B cell (primary cell): ENCODE measurements at regions not wholly inside any gene's neighbourhood (a gene's known extent, or its start where the extent isn't known, plus 50 kb on each side); places are given as distances from the start of the nearest gene placed in this dataset.

Experiments
- ATAC-seq: fragments of 200-7000 bp; cut with Tn5 transposase; one replicate; pipeline ENCODE4 v1.10.0; 2021; ENCODE audit warnings: low read depth, mild to moderate bottlenecking, moderate number of reproducible peaks, moderate library complexity
- CTCF ChIA-PET: fragments of 350-600 bp; sonication (Branson Sonifier 250); formaldehyde crosslinking; loops from one replicate; lab custom pipeline; 2021; ENCODE audit warnings: antibody characterized with exemption, inconsistent platforms; lab: Charles Lee
- POLR2A ChIA-PET: fragments of 350-600 bp; sonication (Branson Sonifier 250); formaldehyde crosslinking; loops from one replicate; lab custom pipeline; 2021; ENCODE audit warnings: antibody characterized with exemption; lab: Charles Lee
- DNase-seq: peaks from one replicate; pipeline ENCODE4 v3.0.0; 2013
- H2AFZ ChIP-seq: 2 replicates; pipeline ENCODE4 v1.6.1; 2012; ENCODE audit warnings: mild to moderate bottlenecking, low read depth, low read length; ENCODE audit not compliant: insufficient read depth, poor library complexity, severe bottlenecking
- H3K27ac ChIP-seq, 2 donors: 1 replicate in 1 of 2; 2 replicates in 1 of 2; pipeline ENCODE4 v1.5.1; 2012 to 2013; ENCODE audit warnings: low read length in 2 of 2, mild to moderate bottlenecking in 2 of 2, moderate library complexity in 1 of 2
- H3K27me3 ChIP-seq, 4 experiments: fragments of 200-600 bp in 1 of 4; sonication (generic) in 1 of 4; replicated peaks in 1 of 4; 1 replicate in 2 of 4; 2 replicates in 2 of 4; pipeline versions ENCODE4 v1.6.1 to v1.7.0; 2013 to 2016; ENCODE audit warnings: low read length in 3 of 4, mild to moderate bottlenecking in 2 of 4, mixed read lengths in 1 of 4, moderate library complexity in 1 of 4; ENCODE audit not compliant: insufficient read depth in 4 of 4, control insufficient read depth in 3 of 4; ENCODE audit errors: control extremely low read depth in 1 of 4
- H3K36me3 ChIP-seq, 2 experiments: replicated peaks in 1 of 2; 1 replicate in 1 of 2; 2 replicates in 1 of 2; pipeline versions ENCODE4 v1.6.1 to v1.7.1; 2013; ENCODE audit warnings: low read length in 1 of 2; ENCODE audit not compliant: insufficient read depth in 2 of 2, control insufficient read depth in 1 of 2; ENCODE audit errors: control extremely low read depth in 1 of 2, extremely low read depth in 1 of 2
- H3K4me1 ChIP-seq, 2 donors: fragments of 200-600 bp in 1 of 2; sonication (generic) in 1 of 2; 1 replicate in 1 of 2; 2 replicates in 1 of 2; pipeline versions ENCODE4 v1.5.1 to v1.6.1; 2013 to 2017; ENCODE audit warnings: low read length in 2 of 2; ENCODE audit not compliant: control insufficient read depth in 2 of 2, insufficient read depth in 2 of 2
- H3K4me2 ChIP-seq: replicated peaks from 2 replicates; pipeline ENCODE3; 2012; ENCODE audit warnings: mild to moderate bottlenecking, low read depth, low read length; ENCODE audit not compliant: poor library complexity, severe bottlenecking
- H3K4me3 ChIP-seq, 5 experiments: fragments of 200-600 bp in 1 of 5; sonication (generic) in 1 of 5; 1 replicate in 3 of 5; 2 replicates in 2 of 5; pipeline versions ENCODE4 v1.5.1 to v1.7.0; 2011 to 2016; ENCODE audit warnings: low read length in 4 of 5, mild to moderate bottlenecking in 4 of 5, low read depth in 2 of 5, control low read depth in 1 of 5, moderate library complexity in 1 of 5; ENCODE audit not compliant: insufficient read depth in 1 of 5; ENCODE audit errors: control extremely low read depth in 1 of 5, extremely low read depth in 1 of 5
- H3K79me2 ChIP-seq: fragments of 200-600 bp; sonication (generic); one replicate; pipeline ENCODE4 v1.6.0; 2016; ENCODE audit warnings: low read length; ENCODE audit not compliant: control insufficient read depth, insufficient read depth
- H3K9ac ChIP-seq: fragments of 200-600 bp; sonication (generic); 2 replicates; pipeline ENCODE4 v1.6.1; 2017; ENCODE audit warnings: mild to moderate bottlenecking, low read length, moderate library complexity
- H3K9me3 ChIP-seq, 3 donors: one replicate each; pipeline versions ENCODE4 v1.6.1 to v1.7.1; 2013; ENCODE audit warnings: low read length in 2 of 3; ENCODE audit not compliant: control insufficient read depth in 2 of 3, insufficient read depth in 1 of 3; ENCODE audit errors: control extremely low read depth in 1 of 3
- H4K20me1 ChIP-seq: 2 replicates; pipeline ENCODE4 v1.6.0; 2012; ENCODE audit warnings: mild to moderate bottlenecking, low read length; ENCODE audit not compliant: insufficient read depth, control insufficient read depth, poor library complexity, severe bottlenecking
- H3K27ac Mint-ChIP-seq: one replicate; pipeline ENCODE4 v1.8.0; 2021; ENCODE audit warnings: mixed read lengths
- H3K27me3 Mint-ChIP-seq: one replicate; pipeline ENCODE4 v1.8.0; 2021; ENCODE audit warnings: mixed read lengths
- H3K4me1 Mint-ChIP-seq: one replicate; pipeline ENCODE4 v1.8.0; 2021; ENCODE audit warnings: mixed read lengths
- H3K4me3 Mint-ChIP-seq: one replicate; pipeline ENCODE4 v1.8.0; 2021; ENCODE audit warnings: mixed read lengths
- H3K9me3 Mint-ChIP-seq: one replicate; pipeline ENCODE4 v1.8.0; 2022; ENCODE audit warnings: mixed read lengths; ENCODE audit not compliant: insufficient read depth
- CTCF ChIP-seq: fragments of 200-600 bp; IDR thresholded peaks from one replicate; pipeline ENCODE4 v1.8.0; 2022; ENCODE audit warnings: antibody characterized with exemption, mild to moderate bottlenecking
- EZH2 ChIP-seq: IDR thresholded peaks from 2 replicates; pipeline ENCODE4 v1.6.1; 2012; ENCODE audit warnings: borderline replicate concordance, low read depth, mild to moderate bottlenecking, moderate library complexity, low read length; ENCODE audit not compliant: insufficient read depth, poor library complexity, severe bottlenecking
- WGBS: methylation state at CpG from one replicate; pipeline ENCODE4 v1.1.5; 2013; ENCODE audit warnings: missing lambda C conversion rate; ENCODE audit not compliant: insufficient coverage; 5-methylcytosine and 5-hydroxymethylcytosine counted together
- intact Hi-C: fragments of 100-400 bp; cut with micrococcal nuclease; formaldehyde crosslinking; loops from one replicate; pipeline ENCODE4 v1.10.0; 2022

- no peaks in the 10 kb centered on the region for H3K27me3 ChIP-seq
- Mint-ChIP-seq H3K9me3 (no peaks in the 10 kb centered on the region), H3K27me3 (no peaks in the 10 kb centered on the region), H3K4me3 (no peak overlapping the region), H3K27ac (no peak overlapping the region), H3K4me1 (no peaks in the 10 kb centered on the region)
- intact Hi-C loops, result no loop called here
- no peak for ATAC-seq
- ChIA-PET CTCF (no interaction called here), POLR2A (no interaction called here)
- WGBS, result 100% methylated on average over 1 of the region's 2 CpGs
- H3K9ac ChIP-seq, result no peak overlapping the region
- TF ChIP-seq EZH2, result no peak
- TF ChIP-seq CTCF, result no peak
- H4K20me1 ChIP-seq, result no peaks in the 10 kb centered on the region
- H3K4me3 ChIP-seq, result no peak overlapping the region
- DNase-seq, result no peak
- no peak overlapping the region for H3K4me2 ChIP-seq
- H3K9me3 ChIP-seq, result no peaks in the 10 kb centered on the region
- no peaks in the 10 kb centered on the region for H3K36me3 ChIP-seq
- no peak overlapping the region for H3K27ac ChIP-seq
- H3K79me2 ChIP-seq, result no peaks in the 10 kb centered on the region
- H3K4me1 ChIP-seq, result no peaks in the 10 kb centered on the region
- no peak overlapping the region for H2AFZ ChIP-seq
Observed at GRCh38 chr9:118183576-118183975, 479.4 kb downstream of the TLR4 start.

GRCh38 chr9:118187408-118187807 is 483.2 kb downstream of the TLR4 start:
- Histone ChIP-seq H3K79me2 (no peaks in the 10 kb centered on the region), H3K27ac (no peak overlapping the region), H3K9me3 (peaks cover 0 to 4% (median 0%) of the 10 kb centered on the region in 3 donors), H3K4me3 (no peak overlapping the region), H3K36me3 (no peaks in the 10 kb centered on the region), H3K4me1 (no peaks in the 10 kb centered on the region), H3K4me2 (no peak overlapping the region), H4K20me1 (no peaks in the 10 kb centered on the region), H3K27me3 (no peaks in the 10 kb centered on the region), H3K9ac (no peak overlapping the region), H2AFZ (no peak overlapping the region)
- Mint-ChIP-seq H3K4me3 (no peak overlapping the region), H3K9me3 (no peaks in the 10 kb centered on the region), H3K27me3 (no peaks in the 10 kb centered on the region), H3K27ac (no peak overlapping the region), H3K4me1 (no peaks in the 10 kb centered on the region)
- no CpG with 5 or more reads among the region's 1 CpG for WGBS
- POLR2A ChIA-PET, result no interaction called here
- DNase-seq (no peak), ATAC-seq (no peak)
- TF ChIP-seq CTCF, result no peak
- no peak for TF ChIP-seq EZH2
- CTCF ChIA-PET, result no interaction called here
- intact Hi-C loops, result no loop called here
